D341Med (cell line): ENCODE measurements at regions not wholly inside any gene's neighbourhood (a gene's known extent, or its start where the extent isn't known, plus 50 kb on each side); places are given as distances from the start of the nearest gene placed in this dataset.

Experiments used
- DNase-seq: peaks from one replicate; pipeline ENCODE4 v3.0.0; 2012; ENCODE audit warnings: low spot score

GRCh38 chr17:69719474-69720048 is 305.1 kb downstream of the MAP2K6 start:
- DNase-seq = no peak

- no peak for DNase-seq
These were observed 308.0 kb downstream of the MAP2K6 start for GRCh38 chr17:69722518-69722917.

GRCh38 chr17:69723316-69723715 is 308.8 kb downstream of the MAP2K6 start:
- DNase-seq = no peak

DNA sequence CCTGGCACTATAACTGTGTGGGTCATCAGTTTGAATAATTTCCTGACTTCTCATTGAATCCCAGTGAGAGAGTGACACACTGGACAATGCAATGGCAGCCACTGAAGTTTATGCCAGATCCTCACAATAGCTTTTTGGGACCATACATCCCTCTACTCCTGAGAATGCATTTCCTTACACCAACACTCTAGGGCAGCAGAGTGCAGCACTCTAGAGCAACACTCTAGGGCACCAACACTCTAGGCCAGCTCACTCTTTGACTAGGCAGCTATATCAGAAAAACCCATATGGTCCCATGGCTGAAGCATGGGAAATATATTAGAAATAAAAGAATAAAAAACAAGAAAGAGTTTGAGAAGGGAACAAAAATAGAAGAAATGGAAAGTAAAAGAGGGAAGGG is 309.2 kb downstream of the MAP2K6 start:
- DNase-seq = no peak

DNA sequence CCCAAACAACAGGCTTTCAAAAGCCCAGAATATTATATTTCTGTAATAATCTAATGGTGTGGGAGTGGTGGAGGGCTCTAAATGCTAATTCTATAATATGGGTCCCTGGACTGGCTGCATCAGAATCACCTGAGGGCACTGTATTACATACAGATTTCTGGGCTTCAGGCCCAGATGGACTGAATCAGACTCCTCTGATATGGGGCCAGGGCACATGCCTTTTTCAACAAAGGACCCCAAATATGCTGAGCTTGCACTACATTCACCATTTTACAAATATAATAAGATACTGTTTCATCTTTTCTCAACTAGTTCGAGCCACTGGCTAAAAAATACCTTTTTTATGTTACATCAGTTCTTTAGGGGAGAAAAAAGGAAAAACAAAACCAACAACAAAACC is 309.7 kb downstream of the MAP2K6 start:
- no peak for DNase-seq

DNA sequence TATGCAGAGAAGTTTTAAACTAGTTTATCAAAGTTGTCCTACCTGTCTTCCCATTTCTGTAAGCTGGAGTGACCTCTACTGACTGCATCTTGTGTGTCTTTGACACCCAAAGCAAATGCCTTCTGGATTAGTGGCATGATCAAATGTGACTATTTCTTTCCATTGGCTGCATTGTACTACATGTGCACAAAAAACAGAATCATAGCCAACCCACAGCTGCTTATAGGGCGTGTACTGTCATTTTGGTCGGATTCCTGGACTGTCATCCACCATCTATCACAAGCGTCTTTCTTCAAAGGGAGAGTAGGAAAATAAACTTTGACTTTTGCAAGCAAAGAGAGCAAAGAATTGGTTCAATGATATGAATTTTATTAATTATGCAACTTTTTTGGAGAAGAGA is 310.6 kb downstream of the MAP2K6 start:
- DNase-seq = no peak

- no peak for DNase-seq
These were observed 314.3 kb downstream of the MAP2K6 start for GRCh38 chr17:69728816-69729215.

GRCh38 chr17:69729944-69730343 is 315.4 kb downstream of the MAP2K6 start:
- DNase-seq = no peak

DNA sequence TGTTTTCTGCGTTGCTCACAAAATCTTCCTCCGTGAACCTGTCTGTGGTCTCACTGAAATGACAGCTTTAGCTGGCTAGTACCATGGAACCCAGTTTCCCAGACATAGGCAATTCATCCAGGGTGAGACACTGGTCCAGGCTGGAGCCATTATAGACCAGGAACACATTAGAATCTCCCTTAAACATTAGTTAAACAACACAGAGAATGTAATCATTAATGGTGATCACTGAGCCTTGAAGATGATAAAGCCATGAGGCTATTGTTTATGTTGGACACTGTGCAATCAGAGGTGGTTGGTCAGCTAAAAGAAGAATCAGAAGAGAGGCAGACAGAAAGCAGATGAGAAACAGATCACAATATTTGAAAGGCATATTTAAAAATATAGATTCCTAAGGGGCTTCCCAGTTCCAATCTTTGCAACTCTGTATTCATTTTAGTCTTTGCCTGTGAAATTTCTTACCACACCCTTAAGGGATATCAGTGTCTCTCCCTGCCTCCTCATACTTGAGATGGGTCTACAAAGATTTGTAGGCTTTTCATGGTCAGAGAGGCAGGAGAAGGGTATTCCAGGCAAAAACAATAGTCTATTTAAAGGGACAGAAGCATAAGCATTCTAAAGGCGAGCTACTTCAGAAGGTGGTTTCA is 317.9 kb downstream of the MAP2K6 start:
- no peak for DNase-seq

GRCh38 chr17:69733171-69734012 is 318.9 kb downstream of the MAP2K6 start:
- peak; percentile 66 for DNase-seq

DNA sequence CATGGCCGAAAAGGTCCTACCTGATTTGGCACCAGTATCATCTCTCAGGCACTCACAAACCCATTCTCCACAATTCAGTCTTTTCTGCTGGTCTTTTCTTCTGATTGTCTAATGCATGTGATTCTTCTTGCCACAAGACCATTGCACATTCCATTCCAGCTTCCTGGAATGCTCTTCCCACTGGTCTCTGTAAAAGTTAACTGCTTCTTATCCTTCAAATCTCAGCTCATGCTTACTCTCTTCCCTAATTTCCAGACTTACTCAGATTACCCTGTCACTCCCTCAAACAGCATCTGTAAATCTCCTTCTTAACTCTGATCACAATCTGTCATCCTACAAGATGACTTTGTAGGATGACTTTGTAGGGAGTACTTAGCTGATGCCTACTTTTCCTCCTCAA is 320.2 kb downstream of the MAP2K6 start:
- DNase-seq = no peak

- DNase-seq = no peak
These were observed 320.8 kb downstream of the MAP2K6 start for GRCh38 chr17:69735285-69735684.

- no peak for DNase-seq
These were observed 328.6 kb downstream of the MAP2K6 start for GRCh38 chr17:69743091-69743490.

GRCh38 chr17:69744512-69745070 is 330.1 kb downstream of the MAP2K6 start:
- DNase-seq = no peak

DNA sequence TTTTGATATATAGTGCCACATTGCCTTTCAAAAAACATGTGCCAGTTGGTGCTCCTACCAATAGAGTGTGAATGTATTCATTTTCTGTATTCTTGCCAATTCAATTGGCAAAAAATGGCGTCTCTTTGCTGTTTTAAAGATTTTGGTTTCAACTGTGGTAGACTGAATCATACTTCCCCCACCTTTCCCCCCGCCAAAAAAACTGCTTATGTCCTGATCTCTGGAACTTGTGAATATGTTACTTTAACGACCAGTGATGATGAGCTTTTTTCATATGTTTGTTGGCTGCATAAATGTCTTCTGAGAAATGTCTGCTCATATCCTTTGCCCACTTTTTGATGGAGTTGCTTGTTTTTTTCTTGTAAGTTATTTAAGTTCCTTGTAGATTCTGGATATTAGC is 325.1 kb upstream of the KCNJ16 start:
- DNase-seq = no peak

DNA sequence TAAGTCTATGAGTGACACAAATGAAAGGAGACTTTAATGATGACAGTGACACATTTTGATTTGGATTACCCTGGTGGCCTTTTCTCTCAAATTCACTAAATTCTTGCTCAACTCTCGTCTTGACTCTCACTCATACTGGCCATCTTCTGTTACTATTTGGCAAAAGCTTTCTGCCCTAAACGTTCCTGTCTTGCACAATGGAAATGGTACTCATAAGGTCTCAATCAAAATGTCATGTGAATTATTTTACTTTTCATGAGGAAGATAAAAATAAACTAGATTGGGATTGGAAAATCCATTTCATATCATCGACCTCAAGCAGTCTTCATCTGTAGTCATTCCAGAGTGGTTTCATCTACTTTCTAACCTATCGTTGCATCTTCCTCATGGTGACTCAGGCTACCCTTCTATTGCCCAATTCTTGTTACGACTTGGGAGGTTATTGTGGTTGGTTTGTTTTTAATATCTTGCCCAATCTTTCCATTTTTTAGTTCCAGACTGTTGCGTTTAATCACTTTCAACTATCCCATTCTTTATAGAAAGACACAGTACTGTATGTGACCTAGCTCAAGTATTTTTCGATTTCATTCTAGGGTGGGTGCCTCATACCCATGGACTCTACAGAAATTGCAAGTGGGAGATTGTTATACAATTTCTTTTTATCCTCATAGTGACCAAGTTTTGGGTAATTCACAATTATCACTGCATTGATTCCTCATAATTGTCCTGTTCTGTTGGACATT is 317.2 kb upstream of the KCNJ16 start:
- DNase-seq = no peak

- no peak for DNase-seq
These were observed 314.5 kb upstream of the KCNJ16 start for GRCh38 chr17:69760562-69760961.

GRCh38 chr17:69761011-69761410 is 314.0 kb upstream of the KCNJ16 start:
- DNase-seq = no peak

DNA sequence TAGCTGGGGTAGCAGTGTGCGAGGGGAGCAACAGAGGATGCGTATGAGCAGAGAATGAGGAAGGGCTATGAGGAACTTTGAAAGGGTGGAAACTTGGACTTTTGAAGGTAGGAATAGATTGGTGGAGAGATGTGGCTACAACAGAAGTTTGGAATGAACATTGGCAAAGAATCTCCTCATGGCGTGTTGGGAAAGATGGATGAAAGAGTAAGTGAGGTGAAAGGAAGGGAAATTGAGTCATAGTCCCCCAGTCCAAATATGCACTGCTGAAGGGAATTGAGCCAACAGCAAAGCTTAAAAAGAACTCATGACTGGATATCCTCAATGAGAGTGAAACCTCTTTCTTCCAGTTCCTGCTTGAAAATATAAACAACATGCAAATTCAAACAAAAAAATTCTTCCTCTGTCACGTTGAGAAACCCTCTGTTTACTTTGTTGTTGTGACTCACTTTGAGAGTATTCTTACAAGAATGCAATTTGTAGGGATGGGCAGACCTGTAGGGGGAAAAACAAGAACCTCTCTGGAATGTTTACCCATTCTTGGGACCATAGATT is 313.2 kb upstream of the KCNJ16 start:
- DNase-seq = no peak

DNA sequence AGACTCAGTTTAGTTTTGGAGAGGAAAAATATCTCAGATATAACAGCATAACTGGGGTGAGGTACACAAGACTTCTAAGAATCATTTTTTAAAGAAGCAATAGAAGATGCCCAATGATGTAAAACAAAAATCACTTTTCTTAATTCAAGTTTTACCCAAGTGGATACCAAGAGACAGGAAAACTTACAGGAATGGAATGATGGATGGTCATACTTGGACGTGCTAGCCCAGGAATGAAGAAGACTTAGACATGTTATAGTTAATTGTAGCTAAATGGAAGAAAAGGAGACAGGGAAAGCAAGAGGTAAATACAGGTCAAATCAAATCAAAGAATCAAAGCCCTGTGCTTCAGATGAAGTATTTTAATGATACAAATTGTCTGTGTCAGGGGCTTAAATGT is 312.7 kb upstream of the KCNJ16 start:
- DNase-seq = no peak

DNA sequence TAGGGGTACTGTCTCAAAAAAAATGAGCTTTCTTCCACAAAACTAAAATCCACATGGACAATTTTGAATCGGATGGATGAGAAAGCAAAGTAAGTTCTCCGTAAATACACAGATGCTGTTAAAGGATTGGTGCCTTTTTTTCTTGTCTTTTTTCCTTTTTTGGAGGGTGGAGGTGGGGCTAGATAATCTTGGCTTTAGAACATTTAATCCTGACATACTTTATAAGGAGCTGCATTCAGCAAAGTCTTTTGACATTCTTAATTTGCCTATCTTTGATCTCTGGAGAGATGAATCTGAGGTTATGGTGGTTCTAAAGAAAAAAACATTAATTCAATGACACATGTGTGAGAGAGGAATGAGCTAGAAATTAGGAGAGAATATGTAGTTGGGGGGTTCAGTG is 312.3 kb upstream of the KCNJ16 start:
- DNase-seq = no peak

- no peak for DNase-seq
These were observed 311.5 kb upstream of the KCNJ16 start for GRCh38 chr17:69763503-69763902.
